DND-41 (cell line): ENCODE measurements at regions not wholly inside any gene's neighbourhood (a gene's known extent, or its start where the extent isn't known, plus 50 kb on each side); places are given as distances from the start of the nearest gene placed in this dataset.

Experiments
- ATAC-seq: fragments of 200-7000 bp; cut with Tn5 transposase; 3 replicates; pipeline ENCODE4 v1.9.1; 2021; ENCODE audit warnings: low read depth; ENCODE audit not compliant: insufficient read depth
- DNase-seq: peaks from one replicate; pipeline ENCODE4 v3.0.0-alpha.2; 2020
- H2AFZ ChIP-seq: 2 replicates; pipeline ENCODE4 v1.6.0; 2012; ENCODE audit warnings: low read depth, low read length
- H3K27ac ChIP-seq: 2 replicates; pipeline ENCODE4 v1.5.1; 2012; ENCODE audit warnings: low read length, inconsistent platforms
- H3K27me3 ChIP-seq: fragments of 200-600 bp; sonication (generic); 2 replicates; pipeline ENCODE4 v1.6.0; 2012; ENCODE audit warnings: low read length, mild to moderate bottlenecking, inconsistent platforms; ENCODE audit not compliant: insufficient read depth, poor library complexity
- H3K36me3 ChIP-seq: 2 replicates; pipeline ENCODE4 v1.5.1; 2012; ENCODE audit warnings: low read length, inconsistent platforms; ENCODE audit not compliant: insufficient read depth
- H3K4me1 ChIP-seq: 2 replicates; pipeline ENCODE4 v1.5.1; 2012; ENCODE audit warnings: mild to moderate bottlenecking, low read length; ENCODE audit not compliant: insufficient read depth
- H3K4me2 ChIP-seq: 2 replicates; pipeline ENCODE4 v1.6.0; 2012; ENCODE audit warnings: mild to moderate bottlenecking, moderate library complexity, low read length, inconsistent platforms; ENCODE audit not compliant: insufficient read depth
- H3K4me3 ChIP-seq, 2 experiments: fragments of 200-600 bp in 1 of 2; shearing (Covaris generic) in 1 of 2; 2 replicates each; pipeline ENCODE4 v1.5.1; 2012 to 2016; ENCODE audit warnings: inconsistent platforms in 2 of 2, low read length in 2 of 2, mild to moderate bottlenecking in 2 of 2, low read depth in 1 of 2, moderate library complexity in 1 of 2
- H3K79me2 ChIP-seq: 2 replicates; pipeline ENCODE4 v1.6.0; 2012; ENCODE audit warnings: low read length, inconsistent platforms; ENCODE audit not compliant: insufficient read depth
- H3K9ac ChIP-seq: 2 replicates; pipeline ENCODE4 v1.6.0; 2012; ENCODE audit warnings: low read depth, mild to moderate bottlenecking, inconsistent platforms, low read length, moderate library complexity
- H3K9me3 ChIP-seq: 2 replicates; pipeline ENCODE4 v1.5.1; 2012; ENCODE audit warnings: low read length, moderate library complexity, mild to moderate bottlenecking, inconsistent platforms; ENCODE audit not compliant: insufficient read depth, severe bottlenecking
- H4K20me1 ChIP-seq: 2 replicates; pipeline ENCODE4 v1.6.0; 2012; ENCODE audit warnings: low read length; ENCODE audit not compliant: insufficient read depth
- CTCF ChIP-seq: IDR thresholded peaks from 2 replicates; pipeline ENCODE4 v1.5.1; 2012; ENCODE audit warnings: borderline replicate concordance, low read length, moderate library complexity, mild to moderate bottlenecking; ENCODE audit not compliant: poor library complexity, severe bottlenecking; ENCODE audit errors: extremely low read depth
- EZH2 ChIP-seq: IDR thresholded peaks from 3 replicates; pipeline ENCODE4 v1.6.1; 2012; ENCODE audit warnings: borderline replicate concordance, low read depth, mild to moderate bottlenecking, moderate library complexity, low read length, inconsistent platforms; ENCODE audit not compliant: severe bottlenecking

GRCh38 chr20:60478533-60478932 is 520.3 kb downstream of the CDH26 start:
- H3K4me2 ChIP-seq = no peak overlapping the region
- no peak for TF ChIP-seq EZH2
- no peak for TF ChIP-seq CTCF
- H3K4me1 ChIP-seq = peaks cover 4% of the 10 kb centered on the region
- H3K27me3 ChIP-seq = no peaks in the 10 kb centered on the region
- H4K20me1 ChIP-seq = peaks cover 8% of the 10 kb centered on the region
- no peak overlapping the region for H3K4me3 ChIP-seq
- ATAC-seq = no peak
- no peak overlapping the region for H3K9ac ChIP-seq
- H3K9me3 ChIP-seq = no peaks in the 10 kb centered on the region
- no peaks in the 10 kb centered on the region for H3K79me2 ChIP-seq
- no peak overlapping the region for H2AFZ ChIP-seq
- no peak for DNase-seq
- H3K36me3 ChIP-seq = 0 out of 2 replicates have a peak, but pooled peaks cover 2% of the 10 kb centered on the region
- H3K27ac ChIP-seq = no peak overlapping the region

GRCh38 chr20:60480950-60481742 is 522.9 kb downstream of the CDH26 start:
- 0 out of 2 replicates have a peak, but pooled peaks cover 2% of the 10 kb centered on the region for H3K36me3 ChIP-seq
- H3K4me2 ChIP-seq = no peak overlapping the region
- DNase-seq (no peak), ATAC-seq (no peak)
- H3K4me1 ChIP-seq = peaks cover 23% of the 10 kb centered on the region
- H3K4me3 ChIP-seq = no peak overlapping the region
- no peak overlapping the region for H3K9ac ChIP-seq
- H3K27ac ChIP-seq = no peak overlapping the region
- no peaks in the 10 kb centered on the region for H3K9me3 ChIP-seq
- no peaks in the 10 kb centered on the region for H3K79me2 ChIP-seq
- H2AFZ ChIP-seq = no peak overlapping the region
- peaks cover 13% of the 10 kb centered on the region for H4K20me1 ChIP-seq
- TF ChIP-seq CTCF (no peak), EZH2 (no peak)
- no peaks in the 10 kb centered on the region for H3K27me3 ChIP-seq

- Histone ChIP-seq H4K20me1 (peaks cover 13% of the 10 kb centered on the region), H3K4me2 (no peak overlapping the region), H3K9me3 (no peaks in the 10 kb centered on the region), H3K4me3 (no peak overlapping the region), H2AFZ (no peak overlapping the region), H3K4me1 (peaks cover 23% of the 10 kb centered on the region), H3K36me3 (0 out of 2 replicates have a peak, but pooled peaks cover 2% of the 10 kb centered on the region), H3K27me3 (no peaks in the 10 kb centered on the region), H3K79me2 (no peaks in the 10 kb centered on the region), H3K27ac (no peak overlapping the region), H3K9ac (no peak overlapping the region)
- ATAC-seq (no peak), DNase-seq (no peak)
- TF ChIP-seq EZH2 = no peak
- no peak for TF ChIP-seq CTCF
Observed at GRCh38 chr20:60481743-60482133, 523.5 kb downstream of the CDH26 start.
